ENCODE measurements at regions not wholly inside any gene's neighbourhood (a gene's known extent, or its start where the extent isn't known, plus 50 kb on each side); places are given as distances from the start of the nearest gene placed in this dataset.
"Not testable (repeated sequence)": the region's sequence is repeated elsewhere in the genome, so short reads cannot be mapped to it uniquely, and the experiment has no call there.

DNA sequence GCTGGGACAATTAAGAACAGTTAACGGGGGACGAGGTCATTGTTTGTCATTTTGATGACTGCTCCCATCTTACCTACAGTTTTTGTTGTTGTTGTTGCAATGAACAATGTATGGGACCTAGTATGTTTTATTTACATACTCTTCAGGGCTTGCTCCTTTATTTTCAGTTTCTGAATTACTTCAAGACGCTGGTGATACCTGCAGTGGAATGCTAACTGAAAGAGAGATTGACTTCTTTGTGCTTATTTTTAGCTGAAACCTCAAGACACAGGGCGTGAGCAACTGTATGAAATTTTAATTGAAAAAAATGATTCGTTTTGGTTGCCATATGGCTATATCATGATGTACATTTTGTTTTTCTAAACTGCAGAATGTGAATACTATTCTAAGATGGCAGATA is 297.9 kb downstream of the EDEM1 start:
- no peak for DNase-seq

DNA sequence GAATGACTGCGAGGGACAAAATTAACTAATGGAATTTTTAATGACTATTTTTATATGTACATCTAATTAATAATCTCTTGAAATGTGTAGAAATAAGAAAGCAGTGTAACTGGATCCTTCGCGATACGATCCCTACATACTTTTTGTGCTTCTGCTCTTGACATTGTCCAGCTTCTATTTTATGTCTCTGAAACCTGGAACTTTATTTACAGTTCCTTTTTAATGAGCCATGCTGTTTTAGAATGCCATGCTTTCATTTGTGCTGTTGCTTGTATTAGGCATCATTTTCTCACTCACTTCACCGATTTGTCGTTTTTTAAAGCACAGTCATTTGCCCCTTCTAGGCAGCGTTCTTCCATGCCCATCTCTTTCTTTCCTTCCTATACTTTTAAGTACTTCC is 301.3 kb downstream of the EDEM1 start:
- no peak for DNase-seq

DNA sequence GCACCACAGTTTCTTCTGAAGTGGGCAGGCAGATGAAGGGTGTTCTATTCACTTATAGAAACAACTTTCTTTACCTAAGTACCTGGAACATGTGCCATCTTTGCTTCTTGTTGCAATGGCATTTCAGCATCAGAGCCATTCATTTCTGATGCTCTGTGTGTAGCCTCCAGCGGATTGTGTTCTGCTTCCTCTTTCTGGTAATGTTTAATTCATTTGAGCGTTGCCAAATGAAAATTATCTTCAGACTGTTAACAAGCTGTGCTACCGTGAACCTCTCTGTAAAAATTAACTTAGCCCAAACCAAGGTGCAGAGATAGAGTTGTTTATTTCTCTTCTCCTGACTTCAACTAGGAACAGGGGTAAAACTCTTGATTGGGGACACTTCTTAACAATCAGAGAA is 302.0 kb downstream of the EDEM1 start:
- no peak for DNase-seq

DNA sequence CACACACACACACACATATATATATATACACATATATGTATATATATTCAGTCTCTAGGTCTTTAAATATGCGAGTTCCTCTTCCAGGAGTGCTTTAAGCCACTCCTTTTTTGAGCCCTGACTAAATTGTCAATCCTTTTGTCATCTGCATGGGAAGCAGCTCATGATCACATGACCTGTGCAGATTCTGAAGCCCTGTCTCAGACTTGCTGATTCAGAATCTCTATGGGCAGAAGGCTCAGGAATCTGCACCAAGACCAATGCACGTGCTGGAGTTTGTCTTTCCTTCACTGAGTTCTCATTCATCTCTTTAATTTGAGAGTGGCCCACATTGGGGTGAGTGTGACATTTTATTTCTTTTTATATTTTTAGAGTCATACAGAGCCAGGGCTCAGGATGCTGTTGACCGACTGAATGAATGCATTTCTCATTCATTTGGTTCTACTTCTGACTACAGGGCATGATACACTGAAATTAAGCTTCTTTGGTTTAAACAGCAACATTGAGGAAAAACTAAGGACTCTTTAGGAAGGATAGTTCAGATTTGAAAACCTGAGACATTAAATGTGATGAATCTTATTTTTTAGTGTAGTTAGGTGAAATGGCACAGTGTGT is 307.5 kb downstream of the EDEM1 start:
- no peak for DNase-seq

DNA sequence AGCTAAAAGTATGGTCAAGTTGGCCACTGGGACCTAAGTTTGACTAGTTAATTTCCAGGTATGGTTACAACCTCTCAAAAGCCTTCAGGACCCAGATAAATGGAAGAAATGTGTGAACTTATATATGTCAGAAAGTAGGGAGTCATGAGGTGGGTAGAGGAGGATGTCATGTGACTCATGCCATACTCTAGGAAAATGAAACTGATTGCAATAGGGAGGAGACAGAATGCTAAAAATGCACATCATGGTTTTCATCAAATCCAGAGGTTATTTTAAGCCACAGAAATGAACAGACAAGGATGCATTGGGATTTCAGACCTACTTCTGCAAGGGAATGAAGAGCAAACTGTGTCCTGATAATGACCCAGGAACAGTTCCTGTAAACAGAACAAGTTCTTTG is 310.0 kb downstream of the EDEM1 start:
- DNase-seq, result no peak

DNA sequence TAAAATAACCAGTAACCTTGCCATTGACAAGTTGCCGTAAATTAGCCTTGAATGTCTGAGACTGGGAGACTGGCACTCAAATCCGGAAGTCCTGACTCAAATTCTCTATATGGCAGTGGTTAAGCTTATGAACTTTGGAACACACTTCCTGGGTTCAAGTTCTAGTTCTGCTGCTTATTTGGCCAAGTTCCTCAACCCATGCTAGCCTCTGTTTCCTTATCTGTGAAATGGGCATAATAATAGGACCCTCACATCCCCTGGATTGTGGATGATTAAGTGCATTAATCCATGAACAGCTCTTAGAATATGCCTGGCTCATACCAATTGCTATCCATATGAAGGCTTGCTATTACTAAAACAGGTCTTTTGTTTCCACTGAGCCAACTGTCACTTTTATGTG is 311.5 kb downstream of the EDEM1 start:
- no peak for DNase-seq

DNA sequence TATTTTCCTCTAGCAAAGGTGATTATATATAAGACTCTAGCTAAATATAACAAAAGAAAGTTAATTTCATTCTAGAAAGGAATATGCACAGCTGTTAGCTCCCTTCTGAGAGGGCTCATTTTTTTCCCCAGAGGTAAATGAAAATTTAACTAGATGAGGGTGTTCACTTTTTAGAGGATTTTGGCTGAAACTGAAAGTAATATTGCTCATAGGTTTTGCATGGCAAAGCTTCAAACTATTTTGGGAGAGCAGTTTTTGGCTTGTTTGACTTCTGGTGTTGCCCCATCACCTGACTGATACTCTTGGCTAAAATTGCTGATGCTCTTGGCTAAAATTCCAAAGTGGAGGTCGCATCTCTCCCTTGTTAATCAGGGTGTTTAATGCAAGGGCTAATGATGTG is 311.9 kb downstream of the EDEM1 start:
- no peak for DNase-seq

DNA sequence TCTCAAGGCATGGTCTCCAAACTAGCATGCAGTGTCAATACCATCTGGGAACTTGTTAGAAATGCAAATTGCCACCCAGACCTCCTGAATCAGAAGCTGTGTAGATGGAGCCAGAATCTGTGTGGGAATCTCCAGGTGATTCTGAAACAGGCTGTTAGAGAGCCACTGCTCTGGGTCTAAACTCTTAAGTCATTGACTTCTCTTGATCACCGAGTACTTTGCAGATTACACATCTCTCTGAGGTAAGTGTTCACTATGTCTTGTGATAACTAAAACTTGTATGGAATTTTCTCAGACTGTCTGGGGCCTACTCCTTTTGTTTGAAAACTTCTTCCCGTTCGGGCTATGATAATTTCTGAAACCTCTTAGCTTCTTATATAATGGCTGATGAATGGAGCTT is 315.6 kb downstream of the EDEM1 start:
- no peak for DNase-seq

DNA sequence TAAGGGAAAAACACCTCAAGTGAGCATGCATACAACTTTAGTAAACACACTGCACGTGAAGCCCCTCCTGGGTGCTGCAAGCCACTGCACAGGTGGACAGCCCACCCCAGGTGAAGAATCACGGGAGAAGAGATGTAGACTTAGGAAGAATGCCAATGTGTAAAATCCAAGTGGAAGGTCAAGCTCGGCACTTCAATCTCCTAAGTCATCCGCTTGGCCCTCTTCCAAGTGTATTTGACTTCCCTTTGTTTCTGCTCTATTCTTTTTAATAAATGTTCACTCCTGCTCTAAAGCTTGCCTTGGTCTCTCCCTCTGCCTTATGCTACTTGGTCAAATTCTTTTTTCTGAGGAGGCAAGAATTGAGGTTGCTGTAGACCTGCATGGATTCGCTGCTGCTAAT is 316.6 kb downstream of the EDEM1 start:
- no peak for DNase-seq

DNA sequence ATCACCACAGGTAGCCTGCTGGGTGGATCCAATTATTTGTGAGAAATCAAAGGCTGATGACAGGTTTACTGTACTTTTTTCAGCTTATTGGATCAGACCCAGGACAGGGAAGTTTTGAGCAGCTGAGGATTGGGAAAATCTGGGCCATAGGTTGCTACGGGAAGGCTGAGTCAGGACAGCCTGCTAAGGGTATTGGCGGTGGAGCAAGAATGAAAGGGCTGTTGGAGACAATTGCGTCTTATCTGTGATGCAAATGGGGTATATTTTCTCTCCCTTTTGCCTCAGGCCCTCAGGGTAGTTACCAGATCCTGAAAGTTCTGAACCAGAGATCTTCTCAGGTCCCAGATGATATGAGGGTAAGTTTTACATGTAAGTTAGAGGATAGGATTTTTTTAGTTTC is 317.7 kb downstream of the EDEM1 start:
- no peak for DNase-seq

DNA sequence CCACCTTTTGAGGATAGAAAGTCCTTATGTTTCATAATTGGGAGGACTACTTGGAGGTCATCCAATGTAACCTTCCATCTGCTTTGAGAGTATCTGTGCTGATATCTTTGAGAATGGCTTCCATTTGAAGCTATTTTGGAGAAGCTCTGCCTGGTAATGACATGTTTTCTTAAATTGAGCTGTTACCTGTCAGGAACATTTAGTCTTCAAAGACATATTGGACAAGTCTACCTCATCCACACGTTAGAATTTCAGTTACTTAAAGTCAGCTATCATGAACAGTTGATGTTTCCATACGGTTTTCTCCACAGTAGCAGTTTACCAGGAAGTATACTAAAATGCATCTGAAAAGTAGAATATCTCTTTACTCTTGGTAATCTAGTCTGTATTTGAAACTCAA is 318.5 kb downstream of the EDEM1 start:
- DNase-seq, result no peak

DNA sequence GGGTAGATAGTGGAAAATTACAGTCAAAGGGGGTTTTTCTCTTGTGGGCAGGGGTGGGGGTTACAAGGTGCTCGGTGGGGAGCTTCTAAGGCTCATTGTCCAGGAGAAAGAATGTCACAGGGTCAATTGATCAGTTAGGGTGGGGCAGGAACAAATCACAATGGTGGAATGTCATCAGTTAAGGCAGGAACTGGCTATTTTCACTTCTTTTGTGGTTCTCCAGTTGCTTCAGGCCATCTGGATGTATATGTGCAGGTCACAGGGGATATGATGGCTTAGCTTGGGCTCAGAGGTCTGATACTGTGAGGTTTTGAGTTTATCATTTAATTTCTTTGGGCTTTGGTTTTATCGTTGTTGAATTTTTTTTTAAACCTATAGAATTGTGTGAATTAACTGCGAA is 321.4 kb downstream of the EDEM1 start:
- not testable (repeated sequence) for DNase-seq

DNA sequence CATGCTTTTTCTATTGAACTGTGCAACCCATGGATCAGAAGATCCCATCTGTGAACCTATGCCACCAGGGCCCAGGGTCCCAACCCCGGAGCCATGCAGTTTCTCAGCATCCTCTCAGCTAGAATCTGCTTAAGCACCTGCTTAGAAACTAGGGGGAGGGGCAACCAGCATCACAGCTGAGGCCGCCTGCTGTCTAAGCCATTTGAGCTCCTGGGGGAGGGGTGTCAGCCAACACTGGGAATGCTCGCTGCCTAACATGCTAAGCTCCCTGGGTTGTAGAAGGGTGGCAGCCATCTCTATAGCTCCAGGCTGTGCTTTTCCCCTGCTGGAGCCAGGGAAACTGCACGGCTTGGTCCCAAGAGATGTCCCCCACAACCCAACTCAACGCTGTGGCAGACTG is 322.8 kb downstream of the EDEM1 start:
- no peak for DNase-seq

DNA sequence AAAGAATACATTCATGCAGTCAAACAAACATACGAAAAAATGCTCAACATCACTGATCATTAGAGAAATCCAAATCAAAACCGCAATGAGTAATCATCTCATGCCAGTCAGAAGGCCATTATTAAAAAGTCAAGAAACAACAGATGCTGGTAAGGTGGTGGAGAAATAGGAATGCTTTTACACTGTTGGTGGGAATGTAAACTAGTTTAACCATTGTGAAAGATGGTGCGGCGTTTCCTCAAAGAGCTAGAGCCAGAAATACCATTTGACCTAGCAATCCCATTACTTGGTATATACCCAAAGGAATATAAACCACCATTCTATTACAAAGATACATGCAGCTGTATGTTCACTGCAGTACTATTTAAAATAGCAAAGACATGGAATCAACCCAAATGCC is 330.4 kb downstream of the EDEM1 start:
- DNase-seq, result no peak

DNA sequence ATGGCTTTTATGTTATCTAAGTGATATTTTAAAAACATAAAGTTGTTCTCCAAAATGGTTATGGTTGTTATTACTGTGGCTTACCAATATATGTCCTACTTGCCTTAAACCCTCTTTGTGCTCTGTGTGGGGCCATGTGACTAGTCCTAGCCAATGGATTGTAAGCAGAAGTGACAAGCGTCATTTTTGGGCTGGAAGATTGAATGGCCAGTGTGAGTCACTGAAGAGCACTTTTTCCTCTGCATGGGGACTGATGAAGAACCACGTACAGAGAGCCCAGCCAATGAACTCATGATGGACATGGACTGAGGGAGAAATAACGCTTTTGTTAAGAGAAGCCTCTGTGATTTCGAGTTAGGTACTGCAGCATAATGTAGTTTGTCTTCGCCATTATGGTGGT is 332.7 kb downstream of the EDEM1 start:
- DNase-seq, result no peak

DNA sequence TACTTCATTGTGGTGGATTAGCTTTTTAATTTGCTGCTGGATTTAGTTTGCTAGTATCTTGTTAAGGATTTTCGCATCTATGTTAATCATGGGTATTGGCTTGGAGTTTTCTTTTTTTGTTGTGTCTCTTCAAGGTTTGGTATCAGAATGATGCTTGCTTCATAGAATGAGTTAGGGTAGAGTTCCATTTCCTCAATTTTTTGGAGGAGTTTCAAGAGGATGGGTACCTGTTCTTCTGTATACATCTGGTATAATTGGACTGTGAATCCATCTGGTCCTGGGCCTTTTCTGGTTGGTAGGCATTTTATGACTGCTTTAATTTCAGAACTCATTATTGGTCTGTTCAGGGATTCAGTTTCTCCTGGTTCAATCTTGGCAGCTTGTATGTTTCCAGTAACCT is 335.6 kb downstream of the EDEM1 start:
- no peak for DNase-seq

DNA sequence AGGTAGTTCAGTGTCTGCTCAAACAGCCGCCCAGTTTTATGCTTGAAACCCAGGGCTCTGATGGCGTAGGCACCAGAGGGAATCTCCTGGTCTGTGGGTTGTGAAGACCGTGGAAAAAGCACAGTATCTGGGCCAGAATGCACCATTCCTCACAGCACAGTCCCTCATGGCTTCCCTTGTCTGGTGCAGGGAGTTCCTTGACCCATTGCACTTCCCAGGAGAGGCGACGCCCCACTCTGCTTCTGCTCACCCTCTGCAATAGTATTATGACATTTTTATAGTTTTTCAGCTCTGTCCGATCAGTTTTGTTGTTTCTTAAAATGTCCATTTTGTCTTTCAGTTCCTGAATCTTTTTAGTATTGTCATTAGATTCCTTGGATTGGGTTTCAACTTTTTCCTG is 343.5 kb downstream of the EDEM1 start:
- DNase-seq, result no peak

DNA sequence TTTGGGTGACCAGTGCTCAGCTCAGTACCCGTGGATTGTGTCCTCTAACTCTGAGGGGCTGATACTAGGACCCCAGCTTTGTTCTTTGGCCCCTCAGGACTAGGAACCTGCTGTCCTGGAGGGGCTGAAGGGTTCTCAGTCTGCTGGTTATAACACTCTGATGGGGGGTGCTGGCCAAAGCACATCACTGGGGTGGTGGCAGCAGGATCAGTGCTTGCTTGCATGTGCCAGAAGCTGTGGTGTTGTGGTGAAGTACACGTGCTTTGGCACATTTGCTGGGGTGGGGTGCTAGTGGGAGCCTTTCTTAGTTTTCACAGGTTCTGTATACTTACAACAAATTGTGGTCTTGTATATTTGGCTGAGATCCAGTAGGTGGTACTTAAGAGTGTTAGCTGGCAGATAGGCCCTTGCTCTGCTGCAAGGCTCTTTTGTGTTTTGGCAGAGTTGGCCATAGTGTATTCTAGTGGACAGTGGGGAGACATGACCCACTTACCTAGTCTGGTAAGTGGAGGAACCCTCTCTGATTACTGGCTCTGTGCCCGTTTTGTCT is 344.3 kb downstream of the EDEM1 start:
- DNase-seq, result no peak

DNA sequence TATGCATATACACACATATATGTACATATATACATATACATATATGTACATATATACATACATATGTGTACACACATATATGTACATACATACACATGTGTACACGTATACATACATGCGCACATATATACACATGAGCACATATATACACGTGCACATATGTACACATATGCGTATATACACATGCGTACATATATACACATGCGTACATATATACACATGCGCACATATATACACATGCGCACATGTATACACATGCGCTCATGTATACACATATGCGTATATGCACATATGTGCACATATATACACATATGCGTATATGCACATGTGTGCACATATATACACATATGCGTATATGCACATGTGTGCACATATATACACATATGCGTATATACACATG is 353.0 kb downstream of the EDEM1 start:
- DNase-seq, result no peak

DNA sequence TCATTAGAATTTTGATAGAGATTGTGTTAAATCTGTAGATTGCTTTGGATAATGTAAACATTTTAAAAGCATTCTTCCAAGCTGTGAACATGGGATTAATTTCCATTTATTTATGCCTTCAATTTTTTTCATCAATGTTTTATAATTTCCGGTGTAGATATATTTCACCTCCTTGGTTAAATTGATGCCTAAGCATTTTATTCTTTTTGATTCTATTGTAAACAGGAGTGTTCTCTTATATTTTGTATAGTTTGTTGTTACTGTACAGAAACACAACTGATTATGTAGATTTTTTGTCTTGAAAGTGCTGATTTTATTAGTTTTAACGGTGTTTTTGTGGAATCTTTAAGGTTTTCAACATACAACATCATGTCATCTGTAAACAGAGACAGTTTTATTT is 355.0 kb downstream of the EDEM1 start:
- no peak for DNase-seq

DNA sequence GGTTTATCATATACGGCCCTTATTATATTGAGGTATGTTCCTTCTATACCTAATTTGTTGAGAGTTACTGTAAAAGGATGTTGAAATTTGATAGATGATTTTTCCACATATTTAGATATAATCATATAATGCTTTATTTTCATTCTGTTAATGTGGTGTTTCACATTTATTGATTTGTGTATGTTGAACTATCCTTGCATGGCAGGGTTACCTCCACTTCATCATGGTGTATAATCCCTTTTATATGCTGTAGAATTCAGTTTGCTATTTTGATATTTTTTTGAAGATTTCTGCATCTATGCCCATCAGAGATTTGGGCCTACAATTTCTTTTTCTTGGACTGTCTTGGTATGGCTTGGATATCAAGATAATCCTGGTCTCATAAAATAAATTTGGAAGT is 355.5 kb downstream of the EDEM1 start:
- no peak for DNase-seq

DNA sequence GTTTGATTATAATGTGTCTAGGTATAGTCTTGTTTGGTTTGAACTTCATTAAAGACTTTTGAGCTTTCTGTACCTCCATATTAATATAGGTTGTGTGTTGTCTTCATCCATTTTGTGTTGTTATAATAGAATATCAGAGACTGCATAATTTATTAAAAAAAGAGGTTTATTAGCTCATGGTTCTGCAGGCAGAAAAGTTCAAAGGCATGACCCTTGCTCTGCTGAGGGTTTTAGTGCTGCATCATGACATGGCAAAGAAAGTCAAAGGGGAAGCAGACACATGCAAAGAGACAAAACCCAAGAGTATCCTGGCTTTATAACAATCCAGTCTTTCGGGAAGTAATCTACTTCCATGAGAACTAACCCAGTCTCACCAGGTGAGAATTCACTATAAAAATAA is 358.2 kb downstream of the EDEM1 start:
- no peak for DNase-seq

DNA sequence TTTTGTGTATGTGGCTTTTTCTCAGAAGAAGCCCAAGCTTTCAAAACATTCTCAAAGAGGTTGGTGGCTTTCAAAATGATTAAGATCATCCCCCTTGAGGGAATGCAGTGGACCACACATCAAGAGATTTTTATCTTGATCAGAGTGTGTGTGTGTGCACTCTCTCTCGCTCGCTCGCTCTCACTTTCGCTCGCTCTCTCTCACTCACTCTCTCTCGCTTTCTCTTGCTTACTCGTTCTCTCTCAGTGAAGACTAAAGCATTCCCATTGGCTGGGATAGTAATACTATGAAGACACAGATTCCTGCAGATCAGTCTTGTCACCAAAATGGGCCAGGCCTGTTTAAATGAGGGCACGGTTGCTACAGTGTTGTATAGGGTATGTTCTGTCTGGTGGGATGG is 365.7 kb downstream of the EDEM1 start:
- no peak for DNase-seq

DNA sequence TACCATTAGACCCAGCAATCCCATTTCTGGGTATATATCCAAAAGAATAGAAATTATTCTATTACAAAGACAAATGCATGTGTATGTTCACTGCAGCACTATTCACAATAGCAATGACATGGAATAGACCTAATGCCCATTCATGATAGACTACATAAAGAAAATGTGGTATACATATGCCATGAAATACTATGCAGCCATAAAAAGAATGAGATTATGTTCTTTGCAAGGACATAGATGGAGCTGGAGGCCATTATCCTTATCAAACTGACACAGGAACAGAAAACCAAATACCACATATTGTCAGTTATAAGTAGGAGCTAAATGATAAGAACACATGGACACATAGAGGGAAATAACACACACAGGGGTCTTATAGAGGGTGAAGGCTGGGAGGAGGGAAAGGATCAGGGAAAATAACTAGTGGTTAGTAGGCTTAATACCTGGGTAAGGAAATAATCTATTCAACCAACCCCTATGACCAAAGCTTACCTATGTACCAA is 366.8 kb downstream of the EDEM1 start:
- DNase-seq, result no peak

DNA sequence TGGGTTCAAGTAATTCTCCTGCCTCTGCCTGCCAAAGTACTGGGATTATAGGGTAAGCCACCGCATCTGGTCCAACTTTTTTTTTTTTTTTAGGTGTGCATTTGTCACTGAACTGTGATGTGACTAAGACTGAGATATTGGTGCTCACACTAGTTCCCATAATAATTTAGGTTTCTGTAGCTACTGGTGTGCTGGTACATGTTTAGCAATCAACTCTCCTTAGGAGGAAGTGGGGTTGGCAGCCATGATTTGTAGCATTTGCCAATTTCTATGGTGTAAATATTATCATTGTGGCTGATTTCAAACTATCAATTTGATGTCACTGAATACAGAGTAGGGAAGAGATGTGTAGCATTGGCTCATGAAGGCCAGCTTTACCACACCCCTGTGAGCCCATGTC is 372.7 kb downstream of the EDEM1 start:
- DNase-seq, result no peak

All from NCI-H1436 (cell line).